GM12878 (cell line): ENCODE measurements at regions not wholly inside any gene's neighbourhood (a gene's known extent, or its start where the extent isn't known, plus 50 kb on each side); places are given as distances from the start of the nearest gene placed in this dataset.
"Not testable (repeated sequence)": the region's sequence is repeated elsewhere in the genome, so short reads cannot be mapped to it uniquely, and the experiment has no call there.

Source experiments
- ATAC-seq: fragments of 200-7000 bp; cut with Tn5 transposase; 3 replicates; pipeline ENCODE4 v1.9.1; 2020; ENCODE audit warnings: mild to moderate bottlenecking, moderate library complexity
- BruUV-seq: library from RNA; stranded (reverse); fragments of 400-500 nt; replicated peaks from 2 replicates; lab custom pipeline; 2021; lab: Mats Ljungman, UMichigan
- CTCF ChIA-PET: fragments of 300-600 bp; sonication (Branson Sonifier 250); formaldehyde crosslinking; extraction: SDS; loops from one replicate; lab custom pipeline; 2021; ENCODE audit warnings: inconsistent platforms; lab: Yijun Ruan, JAX
- POLR2A ChIA-PET: fragments of 350-600 bp; formaldehyde crosslinking; extraction: SDS; loops from one replicate; lab custom pipeline; 2021; ENCODE audit warnings: inconsistent platforms; lab: Charles Lee
- RAD21 ChIA-PET: fragments of 300-600 bp; sonication (Branson Sonifier 250); formaldehyde crosslinking; loops from one replicate; lab custom pipeline; 2023; ENCODE audit warnings: antibody characterized with exemption; ENCODE audit not compliant: unreplicated experiment; lab: Charles Lee
- SMC1A ChIA-PET: fragments of 300-600 bp; sonication (Branson Sonifier 250); formaldehyde crosslinking; loops from one replicate; lab custom pipeline; 2023; ENCODE audit not compliant: unreplicated experiment, uncharacterized antibody; lab: Charles Lee
- DNase-seq: peaks from one replicate; pipeline ENCODE4 v3.0.0-alpha.2; 2011; ENCODE audit warnings: low read depth, low spot score
- FAIRE-seq: peaks from 3 replicates; lab custom pipeline; 2011; peaks lifted over from hg19 to GRCh38; lab: Jason Lieb, UNC
- H2AFZ ChIP-seq: 2 replicates; pipeline ENCODE4 v1.6.0; 2011; ENCODE audit warnings: low read depth, low read length, control low read depth; ENCODE audit not compliant: control insufficient read depth
- H3K27ac ChIP-seq: 2 replicates; pipeline ENCODE4 v1.5.1; 2011; ENCODE audit warnings: control low read depth; ENCODE audit not compliant: control insufficient read depth, insufficient read depth
- H3K27me3 ChIP-seq, 2 experiments: replicated peaks in 1 of 2; 2 replicates each; pipeline versions ENCODE4 v1.6.0 to v1.6.1; 2011; ENCODE audit warnings: low read length in 1 of 2; ENCODE audit not compliant: control insufficient read depth in 2 of 2, insufficient read depth in 2 of 2
- H3K36me3 ChIP-seq, 2 experiments: 2 replicates each; pipeline ENCODE4 v1.5.1; 2011; ENCODE audit warnings: low read length in 1 of 2; ENCODE audit not compliant: control insufficient read depth in 2 of 2, insufficient read depth in 2 of 2
- H3K4me1 ChIP-seq: 2 replicates; pipeline ENCODE4 v1.6.1; 2011; ENCODE audit warnings: mild to moderate bottlenecking, low read length, moderate library complexity, mixed read lengths; ENCODE audit not compliant: control insufficient read depth, insufficient read depth
- H3K4me2 ChIP-seq: 2 replicates; pipeline ENCODE4 v1.6.0; 2011; ENCODE audit warnings: control low read depth; ENCODE audit not compliant: control insufficient read depth, insufficient read depth
- H3K4me3 ChIP-seq: fragments of 200-600 bp; sonication (generic); 2 replicates; pipeline ENCODE4 v1.5.1; 2016
- H3K79me2 ChIP-seq: 2 replicates; pipeline ENCODE4 v1.6.0; 2011; ENCODE audit warnings: low read length; ENCODE audit not compliant: control insufficient read depth, insufficient read depth
- H3K9ac ChIP-seq: 2 replicates; pipeline ENCODE4 v1.8.0; 2011; ENCODE audit warnings: low read length, control low read depth, mixed read lengths; ENCODE audit not compliant: control insufficient read depth, insufficient read depth
- H3K9me3 ChIP-seq: replicated peaks from 3 replicates; pipeline ENCODE4 v1.5.1; 2011; ENCODE audit warnings: mild to moderate bottlenecking, low read length; ENCODE audit not compliant: control insufficient read depth, insufficient read depth
- H4K20me1 ChIP-seq: 2 replicates; pipeline ENCODE4 v1.6.0; 2011; ENCODE audit not compliant: control insufficient read depth, insufficient read depth
- WGBS: methylation state at CpG from one replicate; pipeline ENCODE4 v1.1.6; 2016; ENCODE audit warnings: low lambda C conversion rate; ENCODE audit not compliant: insufficient replicate concordance, insufficient coverage; ENCODE audit errors: missing lambda C conversion rate; 5-methylcytosine and 5-hydroxymethylcytosine counted together
- in situ Hi-C: fragments of 300-500 bp; cut with MboI; formaldehyde crosslinking; loops from 9 replicates; pipeline ENCODE4 v1.14.3; 2018; ENCODE audit warnings: mixed read lengths
- intact Hi-C: fragments of 100-400 bp; cut with micrococcal nuclease; formaldehyde crosslinking; loops from one replicate; pipeline ENCODE4 v1.14.2; 2022; ENCODE audit not compliant: unreplicated experiment

DNA sequence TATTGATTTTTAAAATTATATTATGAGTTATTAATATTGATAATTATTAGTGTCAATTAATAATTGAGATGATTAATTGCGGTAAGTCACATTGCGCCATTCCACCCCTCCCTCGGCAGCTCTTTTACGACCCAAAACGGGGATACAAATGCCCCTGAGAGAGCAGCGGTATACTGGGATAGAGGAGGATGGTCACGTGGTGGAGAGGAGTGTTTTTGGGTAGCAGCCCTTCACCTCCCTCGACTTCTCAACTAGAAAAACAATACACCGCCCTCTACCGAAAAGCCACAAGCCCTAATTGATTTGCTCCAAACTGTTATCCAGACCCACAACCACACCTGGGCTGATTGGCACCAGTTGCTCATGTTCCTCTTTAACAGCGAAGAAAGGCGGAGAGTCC lies 71.0 kb downstream of the DAPL1 start:
- CTCF ChIA-PET = interaction anchor here (0.6 kb wide), 1 partner anchor 1086 kb away, joined by 3 read pairs; no protein-coding TSS in a partner anchor
- H3K9ac ChIP-seq, H3K4me2 ChIP-seq, SMC1A ChIA-PET, H4K20me1 ChIP-seq, H2AFZ ChIP-seq, H3K27ac ChIP-seq, H3K27me3 ChIP-seq, H3K79me2 ChIP-seq, intact Hi-C loops, H3K4me1 ChIP-seq, DNase-seq, H3K9me3 ChIP-seq, in situ Hi-C loops, H3K36me3 ChIP-seq, ATAC-seq, RAD21 ChIA-PET, BruUV-seq, FAIRE-seq, POLR2A ChIA-PET, H3K4me3 ChIP-seq: not testable (repeated sequence)
- 56% methylated on average over 12 of the region's 12 CpGs for WGBS

DNA sequence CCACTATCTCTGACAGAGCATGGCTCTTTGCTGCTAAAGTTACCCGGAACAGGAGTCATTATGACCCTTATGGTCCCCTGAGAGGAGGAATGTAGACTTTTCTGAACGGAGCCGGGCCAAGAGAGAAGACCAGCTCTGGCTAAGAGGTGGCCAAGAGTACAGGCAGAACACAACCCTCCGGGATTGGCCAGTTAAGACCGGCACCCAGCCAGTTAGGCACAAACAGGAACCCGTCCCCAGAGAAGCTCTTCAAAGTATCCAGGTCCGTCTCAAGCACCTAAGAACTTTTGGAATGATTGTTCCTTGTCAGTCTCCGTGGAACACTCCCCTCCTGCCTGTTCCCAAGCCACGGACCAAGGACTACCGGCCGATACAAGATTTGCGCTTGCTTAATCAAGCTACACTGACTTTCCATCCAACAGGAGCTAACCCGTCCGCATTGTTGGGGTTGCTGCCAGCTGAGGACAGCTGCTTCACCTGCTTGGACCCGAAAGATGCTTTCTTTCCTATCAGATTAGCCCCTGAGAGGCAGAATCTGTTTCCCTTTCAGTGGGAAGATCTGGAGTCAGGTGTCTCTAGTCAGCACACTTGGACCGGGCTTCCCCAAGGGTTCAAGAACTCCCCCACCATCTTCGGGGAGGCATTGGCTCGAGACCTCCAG lies 72.5 kb downstream of the DAPL1 start:
- H3K4me2 ChIP-seq, H4K20me1 ChIP-seq, H3K36me3 ChIP-seq, H2AFZ ChIP-seq, ATAC-seq, BruUV-seq, intact Hi-C loops, RAD21 ChIA-PET, in situ Hi-C loops, H3K79me2 ChIP-seq, SMC1A ChIA-PET, CTCF ChIA-PET, H3K27me3 ChIP-seq, H3K27ac ChIP-seq, H3K9ac ChIP-seq, POLR2A ChIA-PET, DNase-seq, H3K4me1 ChIP-seq, H3K9me3 ChIP-seq, FAIRE-seq, H3K4me3 ChIP-seq: not testable (repeated sequence)
- 44% methylated on average over 18 of the region's 18 CpGs for WGBS

DNA sequence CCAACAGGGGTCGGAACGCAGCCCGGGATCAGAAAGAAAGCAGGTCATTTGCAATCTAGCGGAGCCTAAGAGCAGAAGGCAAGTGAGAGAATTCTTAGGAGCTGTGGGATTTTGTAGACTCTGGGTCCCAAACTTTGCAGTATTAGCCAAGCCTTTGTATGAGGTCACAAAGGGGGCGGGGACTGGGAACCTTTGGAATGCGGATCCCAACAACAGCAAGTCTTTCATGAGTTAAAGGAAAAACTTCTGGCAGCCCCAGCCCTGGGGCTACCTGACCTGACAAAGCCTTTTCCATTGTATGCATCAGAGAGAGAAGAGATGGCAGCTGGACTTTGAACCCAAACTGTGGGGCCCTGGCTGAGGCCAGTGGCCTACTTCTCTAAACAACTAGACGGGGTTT lies 73.3 kb downstream of the DAPL1 start:
- H3K9me3 ChIP-seq, H3K4me2 ChIP-seq, H3K79me2 ChIP-seq, ATAC-seq, FAIRE-seq, H2AFZ ChIP-seq, H3K27me3 ChIP-seq, intact Hi-C loops, H3K4me3 ChIP-seq, CTCF ChIA-PET, H3K27ac ChIP-seq, H3K9ac ChIP-seq, H3K36me3 ChIP-seq, BruUV-seq, DNase-seq, in situ Hi-C loops, RAD21 ChIA-PET, POLR2A ChIA-PET, H3K4me1 ChIP-seq, H4K20me1 ChIP-seq, SMC1A ChIA-PET: not testable (repeated sequence)
- 44% methylated on average over 7 of the region's 7 CpGs for WGBS

DNA sequence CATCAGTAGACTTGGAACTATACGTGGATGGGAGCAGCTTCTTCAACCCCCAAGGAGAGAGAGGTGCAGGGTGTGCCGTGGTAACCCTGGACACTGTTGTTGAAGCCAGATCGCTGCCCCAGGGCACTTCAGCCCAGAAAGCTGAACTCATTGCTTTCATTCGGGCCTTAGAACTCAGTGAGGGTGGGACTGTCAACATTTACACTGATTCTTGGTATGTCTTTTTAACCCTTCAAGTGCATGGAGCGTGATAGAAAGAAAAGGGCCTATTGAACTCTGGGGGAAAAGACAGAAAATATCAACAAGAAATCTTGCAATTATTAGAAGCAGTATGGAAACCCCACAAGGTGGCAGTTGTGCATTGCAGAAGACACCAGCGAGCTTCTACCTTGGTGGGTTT lies 74.0 kb downstream of the DAPL1 start:
- H2AFZ ChIP-seq, DNase-seq, H3K9ac ChIP-seq, SMC1A ChIA-PET, POLR2A ChIA-PET, intact Hi-C loops, H3K79me2 ChIP-seq, H3K4me1 ChIP-seq, FAIRE-seq, in situ Hi-C loops, BruUV-seq, H3K27me3 ChIP-seq, H3K9me3 ChIP-seq, H3K27ac ChIP-seq, RAD21 ChIA-PET, CTCF ChIA-PET, H3K36me3 ChIP-seq, H3K4me3 ChIP-seq, ATAC-seq, H4K20me1 ChIP-seq, H3K4me2 ChIP-seq: not testable (repeated sequence)
- 10% methylated on average over 3 of the region's 6 CpGs for WGBS
